Mucosa of descending colon (tissue), 3 donors: ENCODE measurements at regions not wholly inside any gene's neighbourhood (a gene's known extent, or its start where the extent isn't known, plus 50 kb on each side); places are given as distances from the start of the nearest gene placed in this dataset.

Source experiments
- ATAC-seq: fragments of 200-7000 bp; cut with Tn5 transposase; one replicate; pipeline ENCODE4 v1.9.1; 2020; ENCODE audit warnings: mild to moderate bottlenecking, moderate library complexity
- DNase-seq, 3 donors: peaks; one replicate each; pipeline ENCODE4 v3.0.0-alpha.2; 2020
- H3K36me3 ChIP-seq: fragments of 200-600 bp; one replicate; pipeline ENCODE4 v1.8.0; 2021; ENCODE audit warnings: low read depth, mild to moderate bottlenecking
- H3K4me1 ChIP-seq: fragments of 200-600 bp; one replicate; pipeline ENCODE4 v1.8.0; 2021; ENCODE audit warnings: low read depth, mild to moderate bottlenecking
- H3K4me3 ChIP-seq: fragments of 200-600 bp; one replicate; pipeline ENCODE4 v1.8.0; 2021; ENCODE audit warnings: mild to moderate bottlenecking
- H3K9me3 ChIP-seq: fragments of 200-600 bp; one replicate; pipeline ENCODE4 v1.8.0; 2021; ENCODE audit warnings: mild to moderate bottlenecking
- CTCF ChIP-seq: fragments of 200-600 bp; IDR thresholded peaks from one replicate; pipeline ENCODE4 v1.8.0; 2022; ENCODE audit warnings: antibody characterized with exemption, mild to moderate bottlenecking
- intact Hi-C, 2 donors: fragments of 100-400 bp; cut with DNase I in 1 of 2; cut with micrococcal nuclease in 1 of 2; formaldehyde crosslinking; loops; one replicate each; pipeline versions ENCODE4 v1.11.0 to v1.11.1; 2022; cut with DNase I, micrococcal nuclease
- donor health status: DM: no; HTN: no; CAD: no; lungs with moderate emphysema.
- donor health status: DM: no; HTN: no; CAD: no.
- donor health status: DM: no; HTN: yes; CAD: no.

DNA sequence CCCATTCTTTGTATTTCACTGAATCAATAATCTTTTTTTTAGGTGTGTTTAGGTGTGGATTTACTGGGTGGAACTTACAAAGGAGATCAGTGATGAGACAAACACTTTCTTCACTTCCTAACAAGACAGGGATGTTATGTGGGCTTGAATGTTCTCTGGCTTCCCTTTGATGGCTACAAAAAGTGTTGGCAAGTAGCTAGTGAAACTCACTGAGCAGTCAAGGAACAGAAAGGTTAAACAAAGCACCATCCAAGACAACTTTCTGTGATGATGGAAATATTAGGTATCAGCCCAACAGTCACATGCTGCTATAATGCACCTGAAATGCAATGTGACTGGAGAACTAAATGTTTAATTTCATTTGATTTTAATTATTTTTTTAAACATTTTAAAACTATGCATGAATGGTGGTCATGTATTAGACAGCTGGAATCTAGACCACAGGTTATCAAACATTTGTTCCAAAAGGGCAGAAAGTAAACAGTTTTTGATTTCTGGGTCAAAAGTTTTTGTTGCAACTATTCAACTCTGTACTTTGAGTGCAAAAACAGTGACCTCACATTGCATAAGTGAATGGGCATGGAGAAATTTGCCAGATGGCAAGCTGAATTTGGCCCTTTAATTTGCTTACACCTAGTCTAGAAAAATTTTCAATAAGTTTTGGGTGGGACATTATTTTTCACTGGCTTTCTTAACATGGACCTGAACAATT, 1272.7 kb upstream of the TMEFF2 start:
- H3K4me1 ChIP-seq: no peaks in the 10 kb centered on the region
- ATAC-seq: no peak
- H3K9me3 ChIP-seq: no peaks in the 10 kb centered on the region
- no peak for DNase-seq
- no peak overlapping the region for H3K4me3 ChIP-seq
- intact Hi-C loops: no loop called here
- TF ChIP-seq CTCF: no peak
- H3K36me3 ChIP-seq: no peaks in the 10 kb centered on the region

- ATAC-seq (no peak), DNase-seq (no peak)
- TF ChIP-seq CTCF: no peak
- no peaks in the 10 kb centered on the region for H3K4me1 ChIP-seq
- no peak overlapping the region for H3K4me3 ChIP-seq
- intact Hi-C loops: no loop called here
- H3K9me3 ChIP-seq: no peaks in the 10 kb centered on the region
- no peaks in the 10 kb centered on the region for H3K36me3 ChIP-seq
Observed at GRCh38 chr2:193463011-193463410, 1268.3 kb upstream of the TMEFF2 start.

DNA sequence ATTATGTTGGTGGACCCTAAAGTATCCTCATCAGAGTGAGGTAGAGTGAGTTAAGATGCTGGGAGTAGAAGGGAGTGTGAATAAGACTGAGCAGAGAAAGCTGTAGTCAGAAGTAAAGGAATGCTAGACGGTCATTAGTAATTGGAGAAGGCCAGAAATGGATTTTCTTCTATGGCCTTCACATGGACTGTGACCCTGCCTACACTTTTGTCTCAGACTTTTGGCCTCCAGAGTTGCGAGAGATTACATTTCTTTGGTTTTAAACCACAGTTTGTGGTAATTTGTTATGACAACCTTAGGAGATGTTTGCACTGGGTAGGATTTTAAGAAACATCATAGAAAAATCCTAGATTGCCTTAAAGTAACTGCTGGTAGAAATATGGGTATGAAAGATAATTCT, 1267.7 kb upstream of the TMEFF2 start:
- intact Hi-C loops: no loop called here
- ATAC-seq (no peak), DNase-seq (no peak)
- TF ChIP-seq CTCF: no peak
- H3K4me1 ChIP-seq: no peaks in the 10 kb centered on the region
- H3K36me3 ChIP-seq: no peaks in the 10 kb centered on the region
- no peak overlapping the region for H3K4me3 ChIP-seq
- H3K9me3 ChIP-seq: no peaks in the 10 kb centered on the region

DNA sequence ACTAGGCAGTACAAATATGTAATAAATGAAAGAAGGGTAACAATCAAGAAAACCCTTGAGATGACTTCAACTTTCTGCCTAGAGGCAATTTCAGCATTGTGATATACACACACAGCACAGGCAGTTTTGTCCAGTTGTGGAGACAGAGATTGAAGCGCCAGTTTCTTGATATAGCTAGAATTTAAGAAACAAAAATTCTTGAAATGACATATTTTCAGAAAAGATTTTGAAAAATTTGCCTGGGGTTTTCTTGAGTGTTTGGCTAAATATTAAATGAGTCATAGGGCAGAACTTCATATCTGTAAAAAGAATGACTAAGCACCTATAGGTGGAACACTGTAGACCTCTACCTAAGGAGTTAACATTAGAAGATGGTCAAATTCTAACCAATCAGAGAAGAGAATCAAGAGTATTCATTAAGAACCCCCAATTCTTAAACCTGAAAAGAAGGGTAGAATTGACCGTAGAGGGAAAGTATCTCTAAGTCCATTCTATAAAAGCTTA, 1266.8 kb upstream of the TMEFF2 start:
- Histone ChIP-seq H3K4me3 (no peak overlapping the region), H3K36me3 (no peaks in the 10 kb centered on the region), H3K4me1 (no peaks in the 10 kb centered on the region), H3K9me3 (no peaks in the 10 kb centered on the region)
- no peak for DNase-seq
- ATAC-seq: no peak
- intact Hi-C loops: no loop called here
- no peak for TF ChIP-seq CTCF

DNA sequence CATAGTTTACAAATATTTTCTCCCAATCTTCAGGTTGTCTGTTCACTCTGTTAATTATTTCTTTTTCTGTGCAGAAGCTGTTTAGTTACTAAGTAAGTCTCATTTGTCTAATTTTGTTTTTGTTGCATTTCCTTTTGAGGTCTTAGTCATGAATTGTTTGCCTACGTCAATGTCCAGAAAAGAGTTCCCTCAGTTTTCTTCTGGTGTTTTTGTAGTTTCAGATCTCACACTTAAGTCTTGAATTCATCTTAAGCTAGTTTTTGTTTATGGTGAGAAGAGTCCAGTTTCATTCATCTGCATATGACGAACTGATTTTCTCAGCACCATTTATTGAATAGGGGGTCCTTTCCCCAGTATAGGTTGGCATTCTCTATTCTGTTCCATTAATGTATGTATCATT, 1252.2 kb upstream of the TMEFF2 start:
- H3K9me3 ChIP-seq: no peaks in the 10 kb centered on the region
- ATAC-seq: no peak
- no peaks in the 10 kb centered on the region for H3K4me1 ChIP-seq
- H3K36me3 ChIP-seq: no peaks in the 10 kb centered on the region
- TF ChIP-seq CTCF: no peak
- no peak overlapping the region for H3K4me3 ChIP-seq
- no peak for DNase-seq
- intact Hi-C loops: no loop called here

- H3K36me3 ChIP-seq: no peaks in the 10 kb centered on the region
- TF ChIP-seq CTCF: no peak
- H3K4me3 ChIP-seq: no peak overlapping the region
- DNase-seq (no peak), ATAC-seq (no peak)
- H3K4me1 ChIP-seq: no peaks in the 10 kb centered on the region
- intact Hi-C loops: no loop called here
- H3K9me3 ChIP-seq: no peaks in the 10 kb centered on the region
Observed at GRCh38 chr2:193442293-193442692, 1247.6 kb upstream of the TMEFF2 start.
